HCT116 (cell line): ENCODE measurements at regions not wholly inside any gene's neighbourhood (a gene's known extent, or its start where the extent isn't known, plus 50 kb on each side); places are given as distances from the start of the nearest gene placed in this dataset.

Experiments
- ATAC-seq: fragments of 200-7000 bp; cut with Tn5 transposase; 2 replicates; pipeline ENCODE4 v1.9.1; 2020; ENCODE audit warnings: mild to moderate bottlenecking, moderate library complexity
- BruUV-seq: library from RNA; stranded (reverse); fragments of 400-500 nt; replicated peaks from 2 replicates; lab custom pipeline; 2021; lab: Mats Ljungman, UMichigan
- CTCF ChIA-PET: fragments of 300-600 bp; sonication (Branson Sonifier 250); formaldehyde crosslinking; loops from one replicate; lab custom pipeline; 2021; ENCODE audit warnings: antibody characterized with exemption; lab: Charles Lee
- POLR2A ChIA-PET: fragments of 300-600, 350-600 bp; sonication (Branson Sonifier 250); formaldehyde crosslinking; loops from one replicate; lab custom pipeline; 2021; ENCODE audit warnings: antibody characterized with exemption; lab: Charles Lee
- RAD21 ChIA-PET, 2 experiments: fragments of 300-600 bp; sonication (Branson Sonifier 250); formaldehyde crosslinking; loops; one replicate each; lab custom pipeline; 2023; ENCODE audit warnings: low total read pairs in 2 of 2; ENCODE audit not compliant: uncharacterized antibody in 2 of 2, unreplicated experiment in 2 of 2, low non-redundant PET in 1 of 2; lab: Charles Lee
- DNase-seq: peaks from one replicate; pipeline ENCODE4 v3.0.0-alpha.2; 2010; ENCODE audit warnings: low read depth, low spot score
- H2AFZ ChIP-seq: fragments of 200-600 bp; shearing (Covaris generic), sonication (generic); 2 replicates; pipeline ENCODE4 v1.6.1; 2017; ENCODE audit warnings: low read depth, mixed run types, mixed read lengths, antibody characterized with exemption, low read length; ENCODE audit not compliant: poor library complexity, severe bottlenecking
- H3K27ac ChIP-seq: 2 replicates; pipeline ENCODE4 v1.5.1; 2012; ENCODE audit warnings: low read depth, low read length
- H3K27me3 ChIP-seq: fragments of 200-600 bp; sonication (generic); 2 replicates; pipeline ENCODE4 v1.6.1; 2016; ENCODE audit warnings: mixed run types, low read length, mixed read lengths; ENCODE audit not compliant: insufficient read depth
- H3K36me3 ChIP-seq, 2 experiments: fragments of 200-500 bp in 1 of 2; fragments of 200-600 bp in 1 of 2; sonication (Bioruptor generic) in 1 of 2; sonication (generic) in 1 of 2; 2 replicates each; pipeline versions ENCODE4 v1.5.1 to v1.6.1; 2014 to 2016; ENCODE audit warnings: low read length in 2 of 2, inconsistent platforms in 1 of 2, mixed read lengths in 1 of 2, mixed run types in 1 of 2; ENCODE audit not compliant: insufficient read depth in 2 of 2, control insufficient read depth in 1 of 2
- H3K4me1 ChIP-seq, 2 experiments: fragments of 200-600 bp in 1 of 2; sonication (generic) in 1 of 2; 2 replicates each; pipeline versions ENCODE4 v1.5.1 to v1.6.1; 2012 to 2017; ENCODE audit warnings: low read length in 2 of 2, inconsistent platforms in 1 of 2, mild to moderate bottlenecking in 1 of 2, mixed read lengths in 1 of 2, mixed run types in 1 of 2, moderate library complexity in 1 of 2; ENCODE audit not compliant: insufficient read depth in 2 of 2, control insufficient read depth in 1 of 2
- H3K4me2 ChIP-seq: fragments of 200-600 bp; sonication (generic); 2 replicates; pipeline ENCODE4 v1.6.1; 2017; ENCODE audit warnings: mixed run types, low read length, mixed read lengths
- H3K4me3 ChIP-seq, 2 experiments: fragments of 200-600 bp in 1 of 2; sonication (generic) in 1 of 2; replicated peaks in 1 of 2; 2 replicates each; pipeline ENCODE4 v1.5.1; 2011 to 2016; ENCODE audit warnings: low read length in 2 of 2, control low read depth in 1 of 2, low read depth in 1 of 2, mild to moderate bottlenecking in 1 of 2, mixed read lengths in 1 of 2, mixed run types in 1 of 2
- H3K79me2 ChIP-seq: fragments of 200-600 bp; sonication (generic); 2 replicates; pipeline ENCODE4 v1.6.1; 2017; ENCODE audit warnings: mild to moderate bottlenecking, mixed run types, low read length, moderate library complexity, mixed read lengths; ENCODE audit not compliant: insufficient read depth
- H3K9ac ChIP-seq: fragments of 200-600 bp; sonication (generic); 2 replicates; pipeline ENCODE4 v1.6.1; 2016; ENCODE audit warnings: low read length, mixed read lengths
- H3K9me2 ChIP-seq: fragments of 200-600 bp; sonication (generic), shearing (Covaris generic); 2 replicates; pipeline ENCODE4 v1.6.1; 2017; ENCODE audit warnings: mixed run types, mild to moderate bottlenecking, moderate library complexity; ENCODE audit not compliant: insufficient read depth
- H3K9me3 ChIP-seq, 2 experiments: fragments of 200-500 bp in 1 of 2; fragments of 200-600 bp in 1 of 2; sonication (Bioruptor generic) in 1 of 2; sonication (generic) in 1 of 2; 2 replicates each; pipeline ENCODE4 v1.6.1; 2014 to 2017; ENCODE audit warnings: low read length in 2 of 2, mixed read lengths in 2 of 2, inconsistent platforms in 1 of 2, low read depth in 1 of 2, mild to moderate bottlenecking in 1 of 2, mixed run types in 1 of 2, moderate library complexity in 1 of 2; ENCODE audit not compliant: control insufficient read depth in 1 of 2, insufficient read depth in 1 of 2
- H4K20me1 ChIP-seq: fragments of 200-600 bp; sonication (generic), shearing (Covaris generic); 2 replicates; pipeline ENCODE4 v1.6.1; 2017; ENCODE audit warnings: mixed run types, mild to moderate bottlenecking, moderate library complexity; ENCODE audit not compliant: insufficient read depth
- ATF3 ChIP-seq: IDR thresholded peaks from 2 replicates; pipeline ENCODE4 v1.6.1; 2012
- CBX3 ChIP-seq: IDR thresholded peaks from 2 replicates; pipeline ENCODE4 v1.6.1; 2012; ENCODE audit warnings: low read depth
- CTCF ChIP-seq, 3 experiments: fragments of 200-600 bp in 1 of 3; sonication (generic) in 1 of 3; IDR thresholded peaks in 2 of 3; conservative IDR thresholded peaks in 1 of 3; 2 replicates each; pipeline ENCODE4 v1.5.1; 2012 to 2017; ENCODE audit warnings: low read depth in 2 of 3, low read length in 2 of 3, antibody characterized with exemption in 1 of 3, borderline replicate concordance in 1 of 3, control low read depth in 1 of 3, mild to moderate bottlenecking in 1 of 3, mixed read lengths in 1 of 3, mixed run types in 1 of 3, moderate library complexity in 1 of 3; ENCODE audit not compliant: insufficient read depth in 1 of 3
- ELF1 ChIP-seq: IDR thresholded peaks from 2 replicates; pipeline ENCODE4 v1.6.1; 2012; ENCODE audit warnings: low read depth, borderline replicate concordance
- EZH2phosphoT487 ChIP-seq: fragments of 200-600 bp; IDR thresholded peaks from 2 replicates; pipeline ENCODE4 v1.6.1; 2018; ENCODE audit warnings: antibody characterized with exemption, borderline replicate concordance
- POLR2A ChIP-seq: IDR thresholded peaks from 2 replicates; pipeline ENCODE4 v1.7.0; 2011; ENCODE audit warnings: borderline replicate concordance; ENCODE audit not compliant: insufficient read depth, insufficient read length; ENCODE audit errors: extremely low read depth
- POLR2AphosphoS5 ChIP-seq: IDR thresholded peaks from 2 replicates; pipeline ENCODE4 v1.6.1; 2011; ENCODE audit warnings: mild to moderate bottlenecking, low read depth, low read length, moderate library complexity
- REST ChIP-seq: IDR thresholded peaks from 2 replicates; pipeline ENCODE4 v1.6.1; 2012; ENCODE audit warnings: low read depth
- SIN3A ChIP-seq: IDR thresholded peaks from 2 replicates; pipeline ENCODE4 v1.6.1; 2012; ENCODE audit warnings: low read depth
- SRF ChIP-seq: IDR thresholded peaks from 2 replicates; pipeline ENCODE4 v1.6.1; 2012; ENCODE audit warnings: low read depth
- YY1 ChIP-seq: IDR thresholded peaks from 2 replicates; pipeline ENCODE4 v1.6.1; 2011; ENCODE audit warnings: low read length, low read depth, moderate library complexity, mild to moderate bottlenecking; ENCODE audit not compliant: insufficient replicate concordance; ENCODE audit errors: extremely low read depth
- ZFX ChIP-seq: fragments of 450-650 bp; IDR thresholded peaks from 2 replicates; pipeline ENCODE4 v1.6.1; 2017
- ZNF274 ChIP-seq: fragments of 200-500 bp; sonication (Bioruptor generic); IDR thresholded peaks from 2 replicates; pipeline ENCODE4 v1.6.1; 2014; ENCODE audit warnings: mild to moderate bottlenecking, low read depth, low read length, inconsistent platforms
- intact Hi-C: fragments of 100-400 bp; cut with micrococcal nuclease; formaldehyde crosslinking; loops from 2 replicates; pipeline ENCODE4 v1.10.0; 2022

GRCh38 chr4:63841266-63841665 lies 568.0 kb downstream of the TECRL start:
- H3K36me3 ChIP-seq: no peaks in the 10 kb centered on the region
- no peak overlapping the region for H3K27ac ChIP-seq
- H3K9ac ChIP-seq: no peak overlapping the region
- no peak overlapping the region for H2AFZ ChIP-seq
- CTCF ChIA-PET: no interaction called here
- H4K20me1 ChIP-seq: no peaks in the 10 kb centered on the region
- H3K4me3 ChIP-seq: no peak overlapping the region
- no peak for DNase-seq
- H3K4me2 ChIP-seq: no peak overlapping the region
- no TSS peak for BruUV-seq
- no peaks in the 10 kb centered on the region for H3K9me2 ChIP-seq
- no peaks in the 10 kb centered on the region for H3K4me1 ChIP-seq
- H3K79me2 ChIP-seq: no peaks in the 10 kb centered on the region
- RAD21 ChIA-PET: no interaction called here
- no peaks in the 10 kb centered on the region for H3K27me3 ChIP-seq
- TF ChIP-seq POLR2AphosphoS5 (no peak), ATF3 (no peak), ZNF274 (no peak), SIN3A (no peak), ELF1 (no peak), REST (no peak), CTCF (IDR thresholded peaks at IDR 0.05 in 2 of 3, conservative IDR thresholded peaks at IDR 0.05 in 1 of 3; ENCODE audit: borderline replicate concordance in 1 of 3, insufficient read depth in 1 of 3, low read depth in 2 of 3, low read length in 2 of 3) (no peak), SRF (no peak), CBX3 (no peak), POLR2A (no peak), ZFX (no peak), YY1 (no peak), EZH2phosphoT487 (no peak)
- no peaks in the 10 kb centered on the region for H3K9me3 ChIP-seq
- POLR2A ChIA-PET: no interaction called here
- no peak for ATAC-seq
- intact Hi-C loops: no loop called here
